NB4 (cell line): ENCODE measurements at regions not wholly inside any gene's neighbourhood (a gene's known extent, or its start where the extent isn't known, plus 50 kb on each side); places are given as distances from the start of the nearest gene placed in this dataset.
"Not testable (repeated sequence)": the region's sequence is repeated elsewhere in the genome, so short reads cannot be mapped to it uniquely, and the experiment has no call there.

ENCODE experiments used
- POLR2A ChIP-seq: IDR thresholded peaks from 2 replicates; pipeline ENCODE4 v1.6.1; 2011; ENCODE audit warnings: mild to moderate bottlenecking; ENCODE audit not compliant: insufficient read length; ENCODE audit errors: extremely low read depth
- TF ChIP-seq, protein P1 (sequence below): IDR thresholded peaks from one replicate; pipeline ENCODE4 v1.5.1; 2012; ENCODE audit warnings: low read depth, low read length
- TF ChIP-seq, protein P2 (sequence below): IDR thresholded peaks from 2 replicates; pipeline ENCODE4 v1.6.1; 2011; ENCODE audit warnings: low read depth, low read length

DNA sequence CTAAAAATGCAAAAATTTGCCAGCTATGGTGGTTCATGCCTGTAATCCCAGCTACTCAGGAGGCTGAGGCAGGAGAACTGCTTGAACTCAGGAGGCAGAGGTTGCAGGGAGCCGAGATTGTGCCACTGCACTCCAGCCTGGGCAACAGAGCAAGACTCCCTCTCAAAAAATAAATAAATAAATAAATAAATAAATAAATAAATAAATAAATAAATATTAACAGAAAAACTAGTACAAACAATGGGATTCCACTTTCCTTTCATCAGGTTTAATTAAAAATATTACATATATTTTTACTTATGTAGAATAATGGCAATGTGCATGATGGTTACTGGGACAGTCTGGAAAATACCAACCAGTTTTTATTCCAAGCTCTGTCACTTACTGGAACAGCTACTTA is 897.5 kb downstream of the PLOD2 start:
- TF ChIP-seq, protein P1, sequence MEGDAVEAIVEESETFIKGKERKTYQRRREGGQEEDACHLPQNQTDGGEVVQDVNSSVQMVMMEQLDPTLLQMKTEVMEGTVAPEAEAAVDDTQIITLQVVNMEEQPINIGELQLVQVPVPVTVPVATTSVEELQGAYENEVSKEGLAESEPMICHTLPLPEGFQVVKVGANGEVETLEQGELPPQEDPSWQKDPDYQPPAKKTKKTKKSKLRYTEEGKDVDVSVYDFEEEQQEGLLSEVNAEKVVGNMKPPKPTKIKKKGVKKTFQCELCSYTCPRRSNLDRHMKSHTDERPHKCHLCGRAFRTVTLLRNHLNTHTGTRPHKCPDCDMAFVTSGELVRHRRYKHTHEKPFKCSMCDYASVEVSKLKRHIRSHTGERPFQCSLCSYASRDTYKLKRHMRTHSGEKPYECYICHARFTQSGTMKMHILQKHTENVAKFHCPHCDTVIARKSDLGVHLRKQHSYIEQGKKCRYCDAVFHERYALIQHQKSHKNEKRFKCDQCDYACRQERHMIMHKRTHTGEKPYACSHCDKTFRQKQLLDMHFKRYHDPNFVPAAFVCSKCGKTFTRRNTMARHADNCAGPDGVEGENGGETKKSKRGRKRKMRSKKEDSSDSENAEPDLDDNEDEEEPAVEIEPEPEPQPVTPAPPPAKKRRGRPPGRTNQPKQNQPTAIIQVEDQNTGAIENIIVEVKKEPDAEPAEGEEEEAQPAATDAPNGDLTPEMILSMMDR: not testable (repeated sequence)
- not testable (repeated sequence) for TF ChIP-seq POLR2A
- TF ChIP-seq, protein P2, sequence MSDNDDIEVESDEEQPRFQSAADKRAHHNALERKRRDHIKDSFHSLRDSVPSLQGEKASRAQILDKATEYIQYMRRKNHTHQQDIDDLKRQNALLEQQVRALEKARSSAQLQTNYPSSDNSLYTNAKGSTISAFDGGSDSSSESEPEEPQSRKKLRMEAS: not testable (repeated sequence)
